ENCODE measurements at regions not wholly inside any gene's neighbourhood (a gene's known extent, or its start where the extent isn't known, plus 50 kb on each side); places are given as distances from the start of the nearest gene placed in this dataset.
A peak's percentile ranks its signal among the peaks of the same experiment; 100 is the strongest.
"Not testable (repeated sequence)": the region's sequence is repeated elsewhere in the genome, so short reads cannot be mapped to it uniquely, and the experiment has no call there.

- no peak overlapping the region for H3K27ac ChIP-seq (ENCODE audit: low read length)
- peak overlapping the region; percentile 17 for H3K4me3 ChIP-seq (ENCODE audit: low read length)
- no peaks in the 10 kb centered on the region for H3K36me3 ChIP-seq (ENCODE audit: control insufficient read depth, low read depth, low read length)
- peaks cover 15% of the 10 kb centered on the region for H3K4me1 ChIP-seq (ENCODE audit: control insufficient read depth, low read depth, low read length)
- H3K9me3 ChIP-seq (ENCODE audit: control insufficient read depth, low read depth, low read length), result no peaks in the 10 kb centered on the region
- no peak overlapping the region for H3K9ac ChIP-seq (ENCODE audit: low read length)
- H3K27me3 ChIP-seq (ENCODE audit: control insufficient read depth, insufficient read depth, low read length), result no peaks in the 10 kb centered on the region
These were observed 100.1 kb upstream of the S1PR1 start for GRCh38 chr1:101136739-101137138.

GRCh38 chr1:101136271-101136670 is 100.5 kb upstream of the S1PR1 start:
- Histone ChIP-seq H3K27me3 (ENCODE audit: control insufficient read depth, insufficient read depth, low read length) (no peaks in the 10 kb centered on the region), H3K36me3 (ENCODE audit: control insufficient read depth, low read depth, low read length) (no peaks in the 10 kb centered on the region), H3K9ac (ENCODE audit: low read length) (no peak overlapping the region), H3K9me3 (ENCODE audit: control insufficient read depth, low read depth, low read length) (no peaks in the 10 kb centered on the region), H3K27ac (ENCODE audit: low read length) (no peak overlapping the region), H3K4me1 (ENCODE audit: control insufficient read depth, low read depth, low read length) (peaks cover 15% of the 10 kb centered on the region), H3K4me3 (ENCODE audit: low read length) (no peak overlapping the region)

GRCh38 chr1:101135526-101135925 is 101.3 kb upstream of the S1PR1 start:
- no peaks in the 10 kb centered on the region for H3K27me3 ChIP-seq (ENCODE audit: control insufficient read depth, insufficient read depth, low read length)
- no peak overlapping the region for H3K9ac ChIP-seq (ENCODE audit: low read length)
- H3K9me3 ChIP-seq (ENCODE audit: control insufficient read depth, low read depth, low read length), result no peaks in the 10 kb centered on the region
- H3K4me3 ChIP-seq (ENCODE audit: low read length), result no peak overlapping the region
- H3K4me1 ChIP-seq (ENCODE audit: control insufficient read depth, low read depth, low read length), result peaks cover 15% of the 10 kb centered on the region
- H3K36me3 ChIP-seq (ENCODE audit: control insufficient read depth, low read depth, low read length), result no peaks in the 10 kb centered on the region
- H3K27ac ChIP-seq (ENCODE audit: low read length), result no peak overlapping the region

- Histone ChIP-seq H3K4me3 (ENCODE audit: low read length) (no peak overlapping the region), H3K9ac (ENCODE audit: low read length) (no peak overlapping the region), H3K9me3 (ENCODE audit: control insufficient read depth, low read depth, low read length) (no peaks in the 10 kb centered on the region), H3K27ac (ENCODE audit: low read length) (no peak overlapping the region), H3K36me3 (ENCODE audit: control insufficient read depth, low read depth, low read length) (no peaks in the 10 kb centered on the region), H3K4me1 (ENCODE audit: control insufficient read depth, low read depth, low read length) (peaks cover 10% of the 10 kb centered on the region), H3K27me3 (ENCODE audit: control insufficient read depth, insufficient read depth, low read length) (no peaks in the 10 kb centered on the region)
These were observed 105.5 kb upstream of the S1PR1 start for GRCh38 chr1:101131239-101131843.

- H3K4me3 ChIP-seq (ENCODE audit: low read length), result no peak overlapping the region
- no peaks in the 10 kb centered on the region for H3K27me3 ChIP-seq (ENCODE audit: control insufficient read depth, insufficient read depth, low read length)
- peaks cover 7% of the 10 kb centered on the region for H3K4me1 ChIP-seq (ENCODE audit: control insufficient read depth, low read depth, low read length)
- H3K36me3 ChIP-seq (ENCODE audit: control insufficient read depth, low read depth, low read length), result no peaks in the 10 kb centered on the region
- H3K27ac ChIP-seq (ENCODE audit: low read length), result no peak overlapping the region
- no peak overlapping the region for H3K9ac ChIP-seq (ENCODE audit: low read length)
- H3K9me3 ChIP-seq (ENCODE audit: control insufficient read depth, low read depth, low read length), result no peaks in the 10 kb centered on the region
These were observed 105.1 kb upstream of the DPH5 start for GRCh38 chr1:101130673-101131072.

GRCh38 chr1:101128846-101129245 is 103.3 kb upstream of the DPH5 start:
- Histone ChIP-seq H3K9ac (ENCODE audit: low read length) (no peak overlapping the region), H3K36me3 (ENCODE audit: control insufficient read depth, low read depth, low read length) (no peaks in the 10 kb centered on the region), H3K4me1 (ENCODE audit: control insufficient read depth, low read depth, low read length) (peaks cover 7% of the 10 kb centered on the region), H3K27ac (ENCODE audit: low read length) (no peak overlapping the region), H3K27me3 (ENCODE audit: control insufficient read depth, insufficient read depth, low read length) (no peaks in the 10 kb centered on the region), H3K4me3 (ENCODE audit: low read length) (no peak overlapping the region), H3K9me3 (ENCODE audit: control insufficient read depth, low read depth, low read length) (no peaks in the 10 kb centered on the region)

GRCh38 chr1:101128211-101128727 is 102.7 kb upstream of the DPH5 start:
- H3K27ac ChIP-seq (ENCODE audit: low read length), result no peak overlapping the region
- no peak overlapping the region for H3K4me3 ChIP-seq (ENCODE audit: low read length)
- peaks cover 7% of the 10 kb centered on the region for H3K4me1 ChIP-seq (ENCODE audit: control insufficient read depth, low read depth, low read length)
- H3K36me3 ChIP-seq (ENCODE audit: control insufficient read depth, low read depth, low read length), result no peaks in the 10 kb centered on the region
- H3K27me3 ChIP-seq (ENCODE audit: control insufficient read depth, insufficient read depth, low read length), result no peaks in the 10 kb centered on the region
- H3K9ac ChIP-seq (ENCODE audit: low read length), result no peak overlapping the region
- H3K9me3 ChIP-seq (ENCODE audit: control insufficient read depth, low read depth, low read length), result no peaks in the 10 kb centered on the region

GRCh38 chr1:101124405-101124804 is 98.8 kb upstream of the DPH5 start:
- H3K4me3 ChIP-seq (ENCODE audit: low read length), result no peak overlapping the region
- H3K4me1 ChIP-seq (ENCODE audit: control insufficient read depth, low read depth, low read length), result peaks cover 7% of the 10 kb centered on the region
- H3K9me3 ChIP-seq (ENCODE audit: control insufficient read depth, low read depth, low read length), result no peaks in the 10 kb centered on the region
- H3K9ac ChIP-seq (ENCODE audit: low read length), result no peak overlapping the region
- H3K27ac ChIP-seq (ENCODE audit: low read length), result no peak overlapping the region
- H3K27me3 ChIP-seq (ENCODE audit: control insufficient read depth, insufficient read depth, low read length), result no peaks in the 10 kb centered on the region
- H3K36me3 ChIP-seq (ENCODE audit: control insufficient read depth, low read depth, low read length), result no peaks in the 10 kb centered on the region

- not testable (repeated sequence) for H3K27me3 ChIP-seq (ENCODE audit: control insufficient read depth, insufficient read depth, low read length); H3K4me1 ChIP-seq (ENCODE audit: control insufficient read depth, low read depth, low read length); H3K9me3 ChIP-seq (ENCODE audit: control insufficient read depth, low read depth, low read length); H3K4me3 ChIP-seq (ENCODE audit: low read length); H3K27ac ChIP-seq (ENCODE audit: low read length); H3K36me3 ChIP-seq (ENCODE audit: control insufficient read depth, low read depth, low read length); H3K9ac ChIP-seq (ENCODE audit: low read length)
These were observed 98.3 kb upstream of the DPH5 start for GRCh38 chr1:101123904-101124303.

GRCh38 chr1:101122452-101123166 is 97.0 kb upstream of the DPH5 start:
- Histone ChIP-seq H3K4me1 (ENCODE audit: control insufficient read depth, low read depth, low read length) (no peaks in the 10 kb centered on the region), H3K27ac (ENCODE audit: low read length) (no peak overlapping the region), H3K27me3 (ENCODE audit: control insufficient read depth, insufficient read depth, low read length) (no peaks in the 10 kb centered on the region), H3K9ac (ENCODE audit: low read length) (no peak overlapping the region), H3K36me3 (ENCODE audit: control insufficient read depth, low read depth, low read length) (no peaks in the 10 kb centered on the region), H3K4me3 (ENCODE audit: low read length) (no peak overlapping the region), H3K9me3 (ENCODE audit: control insufficient read depth, low read depth, low read length) (no peaks in the 10 kb centered on the region)

GRCh38 chr1:101121975-101122374 is 96.4 kb upstream of the DPH5 start:
- Histone ChIP-seq H3K4me1 (ENCODE audit: control insufficient read depth, low read depth, low read length) (no peaks in the 10 kb centered on the region), H3K9ac (ENCODE audit: low read length) (no peak overlapping the region), H3K9me3 (ENCODE audit: control insufficient read depth, low read depth, low read length) (no peaks in the 10 kb centered on the region), H3K27me3 (ENCODE audit: control insufficient read depth, insufficient read depth, low read length) (no peaks in the 10 kb centered on the region), H3K27ac (ENCODE audit: low read length) (no peak overlapping the region), H3K36me3 (ENCODE audit: control insufficient read depth, low read depth, low read length) (no peaks in the 10 kb centered on the region), H3K4me3 (ENCODE audit: low read length) (no peak overlapping the region)

- H3K4me3 ChIP-seq (ENCODE audit: low read length), result no peak overlapping the region
- H3K9ac ChIP-seq (ENCODE audit: low read length), result no peak overlapping the region
- H3K27ac ChIP-seq (ENCODE audit: low read length), result no peak overlapping the region
- H3K9me3 ChIP-seq (ENCODE audit: control insufficient read depth, low read depth, low read length), result no peaks in the 10 kb centered on the region
- H3K27me3 ChIP-seq (ENCODE audit: control insufficient read depth, insufficient read depth, low read length), result no peaks in the 10 kb centered on the region
- no peaks in the 10 kb centered on the region for H3K4me1 ChIP-seq (ENCODE audit: control insufficient read depth, low read depth, low read length)
- H3K36me3 ChIP-seq (ENCODE audit: control insufficient read depth, low read depth, low read length), result no peaks in the 10 kb centered on the region
These were observed 95.9 kb upstream of the DPH5 start for GRCh38 chr1:101121504-101121903.
